HAP-1 (cell line): ENCODE measurements at regions not wholly inside any gene's neighbourhood (a gene's known extent, or its start where the extent isn't known, plus 50 kb on each side); places are given as distances from the start of the nearest gene placed in this dataset.

Experiments used
- DNase-seq, 2 experiments: peaks; one replicate each; pipeline ENCODE4 v3.0.0-alpha.2; 2016 to 2020; ENCODE audit warnings: low spot score in 2 of 2
- H3K27me3 ChIP-seq: fragments of 250-450 bp; sonication (Bioruptor Pico); 2 replicates; pipeline ENCODE4 v1.5.1; 2020; ENCODE audit warnings: low read depth, mild to moderate bottlenecking, moderate library complexity
- H3K36me3 ChIP-seq: fragments of 250-450 bp; sonication (Bioruptor Pico); replicated peaks from 2 replicates; pipeline ENCODE4 v1.5.1; 2020; ENCODE audit warnings: mild to moderate bottlenecking
- H3K4me1 ChIP-seq: fragments of 250-450 bp; sonication (Bioruptor Pico); 2 replicates; pipeline ENCODE4 v1.5.1; 2020; ENCODE audit warnings: mild to moderate bottlenecking
- H3K4me3 ChIP-seq: fragments of 250-450 bp; sonication (Bioruptor Pico); 2 replicates; pipeline ENCODE4 v1.5.1; 2020; ENCODE audit warnings: mild to moderate bottlenecking, moderate library complexity
- H3K9me3 ChIP-seq: fragments of 250-450 bp; sonication (Bioruptor Pico); 2 replicates; pipeline ENCODE4 v1.5.1; 2020; ENCODE audit warnings: mild to moderate bottlenecking, moderate library complexity
- in situ Hi-C: fragments of 300-500 bp; cut with MboI; formaldehyde crosslinking; loops from 3 replicates; pipeline ENCODE4 v1.14.3; 2020; ENCODE audit warnings: low sequenced_read_pairs, inconsistent platforms, mixed read lengths

DNA sequence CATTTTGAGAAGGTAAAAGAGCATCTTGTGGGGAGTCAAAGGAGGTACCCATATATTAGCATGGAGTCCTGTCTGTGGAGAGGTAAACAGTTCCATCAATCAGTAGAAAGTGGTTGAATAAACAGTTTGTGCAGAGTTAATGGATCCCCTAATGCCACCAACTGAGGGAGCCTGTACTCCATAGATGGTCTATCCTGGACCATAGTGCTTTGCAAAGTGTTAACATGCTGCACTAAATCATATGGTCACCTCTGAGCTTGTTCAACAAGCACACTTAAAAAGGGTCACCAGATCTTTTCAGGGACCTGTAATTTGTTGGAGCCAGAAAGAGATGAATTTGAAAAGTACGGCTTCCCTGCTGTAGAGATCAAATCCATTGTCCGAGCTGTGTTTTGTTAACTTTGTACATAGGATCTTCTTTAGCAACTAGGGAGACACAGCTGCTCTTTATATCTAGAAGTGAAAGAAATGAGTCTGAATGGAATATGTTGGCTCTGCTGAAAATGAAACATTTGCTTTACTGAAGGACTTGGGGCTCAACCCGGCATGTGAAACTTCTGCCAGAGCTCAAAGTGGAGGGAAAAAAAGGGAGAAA is 366.4 kb downstream of the ETNK1 start:
- H3K4me1 ChIP-seq, result peaks cover 3% of the 10 kb centered on the region; the same call in 1 of the 2 replicates
- H3K36me3 ChIP-seq, result no peaks in the 10 kb centered on the region
- H3K9me3 ChIP-seq, result no peaks in the 10 kb centered on the region
- in situ Hi-C loops, result no loop called here
- H3K4me3 ChIP-seq, result no peak overlapping the region
- peaks cover 2% of the 10 kb centered on the region; the same call in 1 of the 2 replicates for H3K27me3 ChIP-seq
- DNase-seq, result no peak

DNA sequence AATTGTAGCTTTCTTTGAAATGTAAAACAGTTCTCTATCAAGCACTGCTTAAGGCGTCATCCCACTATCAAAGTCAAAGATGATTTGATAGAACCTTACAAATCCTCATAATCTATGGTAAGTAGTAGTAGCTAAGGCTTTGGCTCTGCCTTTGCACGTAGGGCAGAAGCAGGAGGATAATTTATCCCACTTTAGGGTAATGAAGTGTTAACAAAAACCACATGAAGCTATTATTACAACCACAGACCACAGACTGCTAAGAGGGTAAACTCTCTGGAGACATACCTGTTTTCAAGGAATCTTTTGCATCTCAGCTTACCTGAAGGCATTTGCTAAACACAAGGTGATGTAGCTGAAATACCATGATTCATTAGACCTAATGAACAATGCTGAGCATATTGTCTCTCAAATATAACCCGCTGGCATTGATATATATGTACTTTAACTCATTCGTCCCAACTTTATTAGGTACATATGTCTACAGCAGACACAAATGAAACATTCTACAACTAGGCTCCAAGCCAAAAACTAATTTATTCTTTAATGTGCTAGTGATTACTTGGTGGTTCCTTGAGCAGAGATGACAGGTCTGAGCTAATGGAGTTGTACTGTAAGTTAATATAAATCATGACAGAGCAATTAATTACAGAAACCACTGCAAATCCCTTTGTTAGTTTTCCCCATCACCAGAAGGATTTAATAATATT is 368.8 kb downstream of the ETNK1 start:
- in situ Hi-C loops, result no loop called here
- peaks cover 2% of the 10 kb centered on the region; the same call in 1 of the 2 replicates for H3K27me3 ChIP-seq

DNA sequence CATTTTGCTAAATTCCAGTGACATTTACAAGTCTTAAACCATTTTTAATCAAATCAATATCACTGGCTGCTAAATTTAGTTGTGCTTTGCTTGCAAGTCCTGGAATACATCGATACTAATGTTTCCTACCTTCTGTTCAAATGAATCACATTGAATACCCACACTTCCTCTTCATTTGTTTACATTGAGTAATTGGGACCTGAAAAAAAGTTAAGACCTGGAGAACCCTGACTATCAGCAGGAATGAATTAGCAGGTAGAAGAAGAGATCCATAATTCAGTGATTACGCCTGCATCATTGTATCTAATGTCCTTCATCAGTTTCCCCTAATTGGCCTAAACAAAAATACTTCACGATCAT is 369.3 kb downstream of the ETNK1 start:
- in situ Hi-C loops, result no loop called here

More for the DNA sequence above, 368.8 kb downstream of the ETNK1 start:
- Histone ChIP-seq H3K9me3 (no peaks in the 10 kb centered on the region), H3K36me3 (no peaks in the 10 kb centered on the region), H3K4me3 (no peak overlapping the region), H3K4me1 (no peaks in the 10 kb centered on the region)
- DNase-seq, result no peak

DNA sequence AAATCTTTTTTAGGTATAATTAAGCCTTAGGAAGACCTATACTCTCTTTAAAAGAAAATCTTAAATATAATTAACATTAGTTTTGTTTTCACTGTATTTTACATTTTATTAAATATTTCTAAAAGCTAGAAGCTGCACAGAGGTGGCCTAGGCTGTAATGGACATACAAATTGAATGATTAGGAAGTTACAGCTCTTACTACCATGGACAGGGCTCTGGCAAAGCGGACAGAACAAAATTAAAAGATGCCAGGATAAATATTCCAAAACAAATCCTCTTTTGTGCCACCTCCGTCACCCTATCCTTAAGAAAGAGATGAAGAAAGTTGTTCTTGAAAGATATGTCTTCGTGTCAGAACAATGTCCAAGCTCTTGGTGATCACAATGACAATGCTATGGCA is 376.5 kb downstream of the ETNK1 start:
- no peak for DNase-seq
- H3K36me3 ChIP-seq, result no peaks in the 10 kb centered on the region
- H3K27me3 ChIP-seq, result no peaks in the 10 kb centered on the region
- no peaks in the 10 kb centered on the region for H3K9me3 ChIP-seq
- in situ Hi-C loops, result no loop called here
- no peaks in the 10 kb centered on the region for H3K4me1 ChIP-seq
- H3K4me3 ChIP-seq, result no peak overlapping the region

More for the DNA sequence above, 369.3 kb downstream of the ETNK1 start:
- Histone ChIP-seq H3K36me3 (no peaks in the 10 kb centered on the region), H3K4me1 (no peaks in the 10 kb centered on the region), H3K4me3 (no peak overlapping the region), H3K27me3 (peaks cover 2% of the 10 kb centered on the region; the same call in 1 of the 2 replicates), H3K9me3 (no peaks in the 10 kb centered on the region)
- no peak for DNase-seq

DNA sequence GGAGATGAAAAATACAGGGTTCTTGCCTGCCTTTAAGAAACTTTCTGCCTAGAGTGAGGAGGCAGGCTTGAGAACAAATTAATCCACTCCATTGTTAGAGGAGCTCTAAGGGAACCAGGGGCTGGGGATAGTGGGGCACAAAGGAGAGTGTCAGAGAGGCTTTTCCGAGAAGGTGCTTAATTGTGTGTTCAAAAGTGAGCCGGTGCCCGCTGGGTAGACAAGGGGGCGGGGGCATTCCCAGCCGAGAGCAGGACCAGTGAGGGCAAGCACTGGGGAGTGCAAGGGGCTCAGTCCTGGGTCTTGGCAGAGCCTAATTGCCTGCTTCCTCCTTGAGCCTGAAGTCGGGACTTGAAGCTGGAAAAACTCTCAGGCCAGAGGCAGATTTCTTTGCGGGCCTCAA is 377.4 kb downstream of the ETNK1 start:
- no peaks in the 10 kb centered on the region for H3K36me3 ChIP-seq

DNA sequence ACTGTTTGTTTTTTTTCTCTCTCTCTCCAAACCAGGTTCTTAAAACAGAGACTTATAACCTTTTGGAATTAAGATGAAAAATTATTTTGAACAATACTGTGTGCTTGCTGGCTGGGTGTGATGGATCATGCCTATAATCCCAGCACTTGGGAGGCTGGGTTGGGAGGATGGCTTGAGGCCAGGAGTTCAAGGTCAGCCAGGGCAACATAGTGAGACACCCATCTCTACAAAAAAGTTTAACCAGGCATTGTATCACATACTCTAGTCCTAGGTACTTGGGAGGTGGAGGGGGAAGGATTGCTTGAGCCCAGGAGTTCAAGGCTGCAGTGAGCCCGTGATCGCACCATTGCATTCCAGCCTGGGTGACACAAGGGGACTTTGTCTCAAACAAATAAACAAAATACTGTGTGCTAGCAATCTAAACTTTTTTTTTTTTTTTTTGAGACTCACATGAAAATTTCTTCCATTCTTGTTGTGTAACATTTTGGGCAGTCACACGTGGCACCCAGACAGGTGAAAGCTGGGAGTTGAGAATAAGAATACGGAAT is 379.6 kb downstream of the ETNK1 start:
- no peak for DNase-seq
- no peaks in the 10 kb centered on the region for H3K9me3 ChIP-seq
- H3K4me1 ChIP-seq, result no peaks in the 10 kb centered on the region
- no peaks in the 10 kb centered on the region for H3K36me3 ChIP-seq
- no peaks in the 10 kb centered on the region for H3K27me3 ChIP-seq
- no peak overlapping the region for H3K4me3 ChIP-seq
- in situ Hi-C loops, result no loop called here

More for the DNA sequence above, 377.4 kb downstream of the ETNK1 start:
- no peaks in the 10 kb centered on the region for H3K4me1 ChIP-seq
- no peak overlapping the region for H3K4me3 ChIP-seq
- DNase-seq, result no peak
- in situ Hi-C loops, result no loop called here
- no peaks in the 10 kb centered on the region for H3K27me3 ChIP-seq
- H3K9me3 ChIP-seq, result no peaks in the 10 kb centered on the region

DNA sequence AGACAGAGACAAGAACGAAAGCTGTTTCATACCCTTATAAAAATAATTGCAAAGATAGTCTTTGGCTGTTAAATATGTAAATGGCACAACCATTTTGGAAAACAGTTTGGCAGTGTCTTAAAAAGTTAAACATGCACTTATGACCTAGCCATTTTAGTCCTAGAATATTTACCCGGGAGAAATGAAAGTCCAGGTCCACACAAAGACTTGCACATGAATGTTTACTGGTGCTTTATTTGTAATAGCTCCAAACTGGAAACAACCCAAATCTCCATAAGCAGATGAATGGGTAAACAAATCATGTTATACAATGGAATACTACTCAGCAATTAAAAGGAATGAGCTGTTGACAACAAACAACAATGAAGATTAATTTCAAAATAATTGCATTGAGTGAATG is 380.4 kb downstream of the ETNK1 start:
- Histone ChIP-seq H3K36me3 (no peaks in the 10 kb centered on the region), H3K4me1 (no peaks in the 10 kb centered on the region), H3K4me3 (no peak overlapping the region), H3K9me3 (no peaks in the 10 kb centered on the region), H3K27me3 (no peaks in the 10 kb centered on the region)
- in situ Hi-C loops, result no loop called here
- DNase-seq, result no peak

DNA sequence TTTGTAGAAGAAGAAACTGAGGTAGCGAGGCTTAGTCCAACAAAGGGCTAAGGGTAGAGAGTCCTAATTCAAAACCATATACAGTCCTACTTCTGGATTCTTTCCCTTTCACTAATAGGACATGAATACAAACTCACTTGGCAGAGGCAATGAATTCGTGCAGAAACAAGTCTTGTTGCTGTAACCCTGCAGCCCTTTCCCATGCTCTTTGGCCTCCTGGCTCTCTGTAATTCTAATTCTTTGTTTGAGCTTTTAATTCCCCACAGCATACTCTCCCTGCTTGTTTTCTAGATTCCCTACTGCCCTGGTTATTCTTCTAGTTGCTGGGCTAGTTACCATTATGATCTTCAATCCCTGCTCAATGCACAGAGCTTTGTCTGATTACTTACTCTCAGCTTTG is 381.4 kb downstream of the ETNK1 start:
- no peak for DNase-seq
- Histone ChIP-seq H3K4me1 (no peaks in the 10 kb centered on the region), H3K27me3 (no peaks in the 10 kb centered on the region), H3K36me3 (no peaks in the 10 kb centered on the region), H3K9me3 (no peaks in the 10 kb centered on the region), H3K4me3 (no peak overlapping the region)
- in situ Hi-C loops, result no loop called here

DNA sequence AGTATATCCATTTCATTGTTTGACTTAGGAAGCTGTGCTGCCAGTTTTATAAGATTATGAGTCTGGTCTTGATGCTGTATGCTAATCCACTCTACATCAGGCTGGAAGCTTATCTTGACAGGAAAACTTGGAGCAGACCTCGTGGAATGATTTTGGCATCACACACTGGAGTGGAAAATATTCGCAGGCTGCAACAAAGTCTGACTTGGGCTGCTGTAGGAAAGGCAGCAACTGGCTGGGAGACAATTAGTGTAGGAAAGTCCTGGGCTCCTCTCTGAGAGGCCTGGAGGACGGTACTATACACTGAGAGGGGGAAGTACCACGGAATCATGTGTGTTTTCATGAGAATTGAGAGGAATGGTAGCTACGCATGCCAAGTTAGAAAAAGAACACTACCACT is 383.7 kb downstream of the ETNK1 start:
- no peaks in the 10 kb centered on the region for H3K9me3 ChIP-seq

DNA sequence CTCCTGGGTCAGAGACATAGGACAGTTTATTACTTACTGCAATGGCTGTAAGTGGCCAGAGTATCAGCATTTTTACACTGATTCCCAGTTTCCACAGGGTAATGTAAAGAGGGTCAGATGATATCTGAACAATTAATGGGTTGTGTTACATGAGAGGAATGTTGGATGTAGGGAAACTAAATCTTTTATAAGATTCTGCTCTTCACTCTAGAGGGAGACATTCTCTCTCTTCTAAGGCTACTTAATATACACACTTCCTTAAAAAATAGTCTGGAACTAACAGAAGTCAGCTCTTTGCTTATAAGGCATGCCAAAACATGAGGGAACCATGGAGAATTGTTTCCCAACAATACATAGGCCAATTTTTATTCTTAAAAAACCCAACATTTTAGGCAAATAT is 389.8 kb downstream of the ETNK1 start:
- DNase-seq, result no peak
- Histone ChIP-seq H3K4me1 (no peaks in the 10 kb centered on the region), H3K9me3 (no peaks in the 10 kb centered on the region), H3K4me3 (no peak overlapping the region), H3K27me3 (no peaks in the 10 kb centered on the region), H3K36me3 (no peaks in the 10 kb centered on the region)
- in situ Hi-C loops, result no loop called here

More for the DNA sequence above, 383.7 kb downstream of the ETNK1 start:
- Histone ChIP-seq H3K4me1 (no peaks in the 10 kb centered on the region), H3K36me3 (no peaks in the 10 kb centered on the region), H3K4me3 (no peak overlapping the region), H3K27me3 (no peaks in the 10 kb centered on the region)
- in situ Hi-C loops, result no loop called here
- no peak for DNase-seq

DNA sequence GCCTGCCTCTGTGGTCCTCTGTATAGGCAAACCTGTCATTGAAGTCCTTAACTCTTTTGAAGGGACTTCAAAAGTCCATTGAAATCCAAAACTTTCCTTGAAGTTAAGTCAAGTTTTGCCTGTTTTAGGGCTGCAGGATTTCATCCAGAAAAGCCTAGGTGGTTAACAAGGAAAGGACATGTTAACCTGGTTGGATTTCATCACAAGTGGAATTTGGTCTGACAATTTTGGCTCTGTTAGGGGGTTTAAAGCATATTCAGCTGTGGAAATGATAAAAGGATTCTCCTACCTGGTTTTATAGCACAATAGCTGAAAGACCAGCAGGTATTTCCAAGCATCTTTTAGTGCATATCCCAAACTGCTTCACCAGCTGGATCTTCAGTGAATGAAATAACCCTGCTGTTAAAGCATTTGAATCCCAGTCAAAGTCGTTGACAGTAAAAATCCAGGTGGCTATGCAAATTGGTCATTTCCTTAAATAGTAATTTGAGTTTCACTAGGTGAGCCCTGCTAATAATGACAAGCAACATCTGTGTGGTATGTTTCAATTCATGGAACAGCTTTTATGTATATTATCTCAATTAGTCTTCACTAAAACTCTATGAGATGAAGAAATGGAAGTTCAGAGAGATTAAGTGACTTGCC is 400.5 kb downstream of the ETNK1 start:
- DNase-seq, result no peak

DNA sequence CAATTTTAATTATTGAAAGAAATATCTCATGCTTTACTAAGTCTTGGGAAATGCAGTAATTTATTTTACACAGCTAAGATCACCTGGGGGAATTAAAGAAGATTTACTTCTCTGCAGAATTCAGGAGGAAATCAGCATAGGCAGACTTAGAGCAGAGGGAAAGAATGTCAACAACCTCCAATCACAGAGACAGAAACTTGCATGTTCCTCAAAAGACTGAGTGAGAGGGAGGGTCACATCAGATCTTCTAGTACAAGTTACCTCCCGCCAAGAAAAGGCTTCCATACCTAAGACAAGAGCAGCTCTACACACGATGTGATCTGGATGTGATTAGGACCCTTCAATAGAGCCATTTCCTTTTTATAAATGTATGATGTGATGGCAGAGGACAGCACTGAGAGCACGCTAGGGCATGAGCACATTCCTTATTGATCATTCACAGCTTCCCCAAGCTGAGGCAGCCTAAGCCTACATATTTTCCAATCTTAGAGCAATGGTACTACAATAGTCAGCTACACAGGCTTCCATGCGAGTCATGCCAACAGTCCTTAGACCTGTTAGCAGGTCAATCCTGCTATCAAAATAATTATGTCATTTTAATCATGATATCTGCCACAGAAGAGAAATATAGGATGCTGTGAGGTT is 403.3 kb downstream of the ETNK1 start:
- no peaks in the 10 kb centered on the region for H3K4me1 ChIP-seq
- H3K36me3 ChIP-seq, result no peaks in the 10 kb centered on the region
- no peaks in the 10 kb centered on the region for H3K9me3 ChIP-seq
- DNase-seq, result no peak
- in situ Hi-C loops, result no loop called here
- H3K27me3 ChIP-seq, result peaks cover 2% of the 10 kb centered on the region
- H3K4me3 ChIP-seq, result no peak overlapping the region

More for the DNA sequence above, 400.5 kb downstream of the ETNK1 start:
- H3K9me3 ChIP-seq, result no peaks in the 10 kb centered on the region
- H3K27me3 ChIP-seq, result peaks cover 2% of the 10 kb centered on the region; the same call in 1 of the 2 replicates
- no peaks in the 10 kb centered on the region for H3K36me3 ChIP-seq
- in situ Hi-C loops, result no loop called here
- H3K4me3 ChIP-seq, result no peak overlapping the region
- H3K4me1 ChIP-seq, result no peaks in the 10 kb centered on the region

DNA sequence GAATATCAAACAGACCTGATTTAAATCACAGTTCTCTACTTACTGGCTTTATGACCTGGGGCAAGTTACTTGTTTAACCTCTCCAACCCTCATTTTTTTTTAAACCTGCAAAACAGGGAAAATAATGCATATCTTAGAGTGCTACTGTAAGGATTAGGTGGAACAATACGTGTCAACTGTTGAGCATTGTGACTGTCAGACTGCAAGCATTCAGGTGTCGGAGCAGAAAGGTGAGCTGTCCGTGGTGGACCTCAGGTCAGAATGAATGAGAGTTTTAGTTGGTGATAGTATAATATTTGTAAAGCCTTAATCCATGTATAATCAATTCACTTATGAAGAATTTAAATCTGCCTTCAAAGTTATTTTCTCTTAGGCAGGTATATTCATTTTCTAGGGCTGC is 404.2 kb downstream of the ETNK1 start:
- Histone ChIP-seq H3K27me3 (peaks cover 9% of the 10 kb centered on the region), H3K9me3 (no peaks in the 10 kb centered on the region), H3K36me3 (no peaks in the 10 kb centered on the region), H3K4me1 (no peaks in the 10 kb centered on the region), H3K4me3 (no peak overlapping the region)
- peak in 1 of 2 experiments; percentile 14 for DNase-seq
- in situ Hi-C loops, result no loop called here
